Pulmonary artery endothelial cell (primary cell): ENCODE measurements at regions not wholly inside any gene's neighbourhood (a gene's known extent, or its start where the extent isn't known, plus 50 kb on each side); places are given as distances from the start of the nearest gene placed in this dataset.

Source experiments
- DNase-seq: peaks from one replicate; pipeline ENCODE4 v3.0.0-alpha.2; 2011; ENCODE audit warnings: low read depth, low spot score

- no peak for DNase-seq
Observed at GRCh38 chr5:171648279-171649074, 137.1 kb upstream of the SMIM23 start.

- no peak for DNase-seq
Observed at GRCh38 chr5:171649075-171649401, 136.6 kb upstream of the SMIM23 start.

GRCh38 chr5:171650597-171650996 lies 135.0 kb upstream of the SMIM23 start:
- DNase-seq = no peak

GRCh38 chr5:171651102-171651501 lies 134.5 kb upstream of the SMIM23 start:
- no peak for DNase-seq

GRCh38 chr5:171654881-171655280 lies 130.7 kb upstream of the SMIM23 start:
- DNase-seq = no peak

- DNase-seq = no peak
Observed at GRCh38 chr5:171657473-171657872, 128.1 kb upstream of the SMIM23 start.

GRCh38 chr5:171659896-171660295 lies 125.7 kb upstream of the SMIM23 start:
- no peak for DNase-seq

GRCh38 chr5:171660434-171660833 lies 125.2 kb upstream of the SMIM23 start:
- no peak for DNase-seq

- no peak for DNase-seq
Observed at GRCh38 chr5:171661143-171661542, 124.5 kb upstream of the SMIM23 start.

GRCh38 chr5:171663311-171664085 lies 122.1 kb upstream of the SMIM23 start:
- no peak for DNase-seq

GRCh38 chr5:171664489-171664888 lies 121.1 kb upstream of the SMIM23 start:
- no peak for DNase-seq

- DNase-seq = no peak
Observed at GRCh38 chr5:171666815-171667214, 118.8 kb upstream of the SMIM23 start.

GRCh38 chr5:171667341-171668096 lies 118.1 kb upstream of the SMIM23 start:
- peak; percentile 67 for DNase-seq

- DNase-seq = no peak
Observed at GRCh38 chr5:171668097-171668412, 117.6 kb upstream of the SMIM23 start.

- DNase-seq = no peak
Observed at GRCh38 chr5:171669571-171669970, 116.0 kb upstream of the SMIM23 start.

- DNase-seq = no peak
Observed at GRCh38 chr5:171672556-171672955, 113.1 kb upstream of the SMIM23 start.

- peak; percentile 11 for DNase-seq
Observed at GRCh38 chr5:171673328-171673727, 112.3 kb upstream of the SMIM23 start.

- no peak for DNase-seq
Observed at GRCh38 chr5:171673840-171674239, 111.8 kb upstream of the SMIM23 start.

GRCh38 chr5:171675511-171675910 lies 110.1 kb upstream of the SMIM23 start:
- DNase-seq = no peak

GRCh38 chr5:171676286-171676944 lies 109.2 kb upstream of the SMIM23 start:
- DNase-seq = no peak

GRCh38 chr5:171678646-171679045 lies 107.0 kb upstream of the SMIM23 start:
- no peak for DNase-seq

GRCh38 chr5:171680485-171680884 lies 105.1 kb upstream of the SMIM23 start:
- no peak for DNase-seq
